HepG2 (cell line): ENCODE measurements at regions not wholly inside any gene's neighbourhood (a gene's known extent, or its start where the extent isn't known, plus 50 kb on each side); places are given as distances from the start of the nearest gene placed in this dataset.

ENCODE experiments used
- ATAC-seq: fragments of 200-7000 bp; cut with Tn5 transposase; 3 replicates; pipeline ENCODE4 v1.9.1; 2020; ENCODE audit warnings: mild to moderate bottlenecking, moderate library complexity
- BruUV-seq: library from RNA; stranded (reverse); fragments of 400-500 nt; replicated peaks from 2 replicates; lab custom pipeline; 2021; lab: Mats Ljungman, UMichigan
- CTCF ChIA-PET: fragments of 300-600 bp; formaldehyde crosslinking; extraction: SDS; loops from one replicate; lab custom pipeline; 2021; ENCODE audit warnings: low total read pairs, inconsistent platforms, low intra/inter-chr PET ratio; lab: Yijun Ruan, JAX
- POLR2A ChIA-PET: fragments of 350-600 bp; sonication (Branson Sonifier 250); formaldehyde crosslinking; loops from one replicate; lab custom pipeline; 2020; ENCODE audit warnings: antibody characterized with exemption, inconsistent platforms; lab: Yijun Ruan, JAX
- DNase-seq: peaks from one replicate; pipeline ENCODE4 v3.0.0-alpha.2; 2015; ENCODE audit warnings: low spot score
- FAIRE-seq: peaks from 3 replicates; lab custom pipeline; 2011; peaks lifted over from hg19 to GRCh38; lab: Jason Lieb, UNC
- H2AFZ ChIP-seq: one replicate; pipeline ENCODE4 v1.6.1; 2011; ENCODE audit warnings: low read length, inconsistent platforms
- H3K27ac ChIP-seq: fragments of 300-600 bp; 3 replicates; pipeline ENCODE4 v1.8.0; 2011; ENCODE audit warnings: mixed run types, mild to moderate bottlenecking, mixed read lengths, low read length, inconsistent platforms; ENCODE audit not compliant: insufficient read depth; ENCODE audit errors: extremely low read length
- H3K27me3 ChIP-seq, 2 experiments: fragments of 200-600 bp in 1 of 2; 2 replicates in 1 of 2; 3 replicates in 1 of 2; pipeline versions ENCODE4 v1.6.0 to v1.8.0; 2011; ENCODE audit warnings: low read length in 2 of 2, mild to moderate bottlenecking in 2 of 2, moderate library complexity in 2 of 2, inconsistent platforms in 1 of 2; ENCODE audit not compliant: insufficient read depth in 2 of 2, control insufficient read depth in 1 of 2
- H3K36me3 ChIP-seq, 2 experiments: fragments of 200-600 bp in 1 of 2; replicated peaks in 1 of 2; 2 replicates in 1 of 2; 3 replicates in 1 of 2; pipeline versions ENCODE4 v1.5.1 to v1.8.0; 2011; ENCODE audit warnings: low read length in 2 of 2, inconsistent platforms in 1 of 2; ENCODE audit not compliant: insufficient read depth in 2 of 2, control insufficient read depth in 1 of 2
- H3K4me1 ChIP-seq: 2 replicates; pipeline ENCODE4 v1.5.1; 2012; ENCODE audit warnings: low read length, inconsistent platforms; ENCODE audit not compliant: insufficient read depth
- H3K4me2 ChIP-seq: 2 replicates; pipeline ENCODE4 v1.6.0; 2011; ENCODE audit warnings: low read depth, low read length, inconsistent platforms
- H3K4me3 ChIP-seq, 3 experiments: fragments of 200-600 bp in 1 of 3; sonication (generic), shearing (Covaris generic) in 1 of 3; replicated peaks in 1 of 3; 2 replicates each; pipeline ENCODE4 v1.5.1; 2011 to 2016; ENCODE audit warnings: low read length in 3 of 3, inconsistent platforms in 2 of 3, low read depth in 2 of 3, mild to moderate bottlenecking in 2 of 3, control low read depth in 1 of 3, mixed read lengths in 1 of 3; ENCODE audit not compliant: insufficient read depth in 1 of 3
- H3K79me2 ChIP-seq: one replicate; pipeline ENCODE4 v1.6.1; 2011; ENCODE audit warnings: low read length, inconsistent platforms; ENCODE audit not compliant: insufficient read depth
- H3K9ac ChIP-seq: 2 replicates; pipeline ENCODE4 v1.6.0; 2011; ENCODE audit warnings: mild to moderate bottlenecking, low read depth, low read length, inconsistent platforms; ENCODE audit not compliant: insufficient read depth
- H3K9me3 ChIP-seq: 2 replicates; pipeline ENCODE4 v1.5.1; 2012; ENCODE audit warnings: mild to moderate bottlenecking, low read length
- H4K20me1 ChIP-seq: 2 replicates; pipeline ENCODE4 v1.6.0; 2011; ENCODE audit warnings: inconsistent platforms, mild to moderate bottlenecking, low read length, moderate library complexity; ENCODE audit not compliant: insufficient read depth
- CSRNP1 ChIP-seq: sonication (generic); formaldehyde crosslinking; IDR thresholded peaks from 2 replicates; pipeline ENCODE4 v1.8.1; 2023; ENCODE audit warnings: mild to moderate bottlenecking, missing genetic modification reagents
- DNMT3B ChIP-seq: conservative IDR thresholded peaks from 2 replicates; pipeline ENCODE4 v1.6.1; 2016; ENCODE audit warnings: missing biosample characterization, control low read depth
- FOSL2 ChIP-seq: sonication (generic); formaldehyde crosslinking; IDR thresholded peaks from 2 replicates; pipeline ENCODE4 v1.4.0; 2020; ENCODE audit warnings: missing genetic modification reagents
- GZF1 ChIP-seq: sonication (generic); formaldehyde crosslinking; IDR thresholded peaks from 2 replicates; pipeline ENCODE4 v1.5.1; 2020; ENCODE audit warnings: mild to moderate bottlenecking, missing genetic modification reagents
- HMG20A ChIP-seq: IDR thresholded peaks from 2 replicates; pipeline ENCODE4 v1.6.1; 2016; ENCODE audit warnings: borderline replicate concordance
- NCOR1 ChIP-seq: fragments of 200-600 bp; sonication (generic); IDR thresholded peaks from 2 replicates; pipeline ENCODE4 v1.7.0; 2017; ENCODE audit warnings: antibody characterized with exemption, low read length, borderline replicate concordance
- PCBP2 ChIP-seq: fragments of 200-400 bp; formaldehyde crosslinking; optimal IDR thresholded peaks from 2 replicates; pipeline ENCODE3; 2018; ENCODE audit warnings: low read length, low read depth; ENCODE audit not compliant: poor library complexity, severe bottlenecking
- POLR2A ChIP-seq, 2 experiments: IDR thresholded peaks; 2 replicates each; pipeline ENCODE4 v1.6.1; 2011; ENCODE audit warnings: low read depth in 2 of 2, low read length in 2 of 2, mild to moderate bottlenecking in 1 of 2, moderate library complexity in 1 of 2; ENCODE audit not compliant: insufficient read depth in 1 of 2
- SPEN ChIP-seq: sonication (generic); formaldehyde crosslinking; IDR thresholded peaks from 2 replicates; pipeline ENCODE4 v1.5.1; 2020; ENCODE audit warnings: low read depth, mild to moderate bottlenecking, missing genetic modification reagents
- ZBTB3 ChIP-seq: sonication (generic); formaldehyde crosslinking; IDR thresholded peaks from 2 replicates; pipeline ENCODE4 v1.4.0; 2020; ENCODE audit warnings: low read depth, mild to moderate bottlenecking, moderate library complexity, missing genetic modification reagents, borderline replicate concordance
- ZNF510 ChIP-seq: sonication (generic); formaldehyde crosslinking; IDR thresholded peaks from 2 replicates; pipeline ENCODE4 v1.4.0; 2020; ENCODE audit warnings: low read depth, mild to moderate bottlenecking, missing genetic modification reagents
- ZNF670 ChIP-seq: sonication (generic); formaldehyde crosslinking; IDR thresholded peaks from 2 replicates; pipeline ENCODE4 v1.8.0; 2022; ENCODE audit warnings: mild to moderate bottlenecking, missing genetic modification reagents, borderline replicate concordance
- ZNF672 ChIP-seq: sonication (generic); formaldehyde crosslinking; IDR thresholded peaks from 2 replicates; pipeline ENCODE4 v1.8.1; 2022; ENCODE audit warnings: missing genetic modification reagents
- WGBS: methylation state at CpG from one replicate; pipeline ENCODE4 v1.1.6; 2017; ENCODE audit warnings: low lambda C conversion rate; 5-methylcytosine and 5-hydroxymethylcytosine counted together
- in situ Hi-C: cut with HindIII; loops from 2 replicates; pipeline ENCODE4 v1.10.0; 2017; ENCODE audit warnings: low pct_unique_long_range_greater_than_20kb; ENCODE audit not compliant: extremely low pct_ligation_motif_present
- intact Hi-C: fragments of 100-400 bp; cut with micrococcal nuclease; formaldehyde crosslinking; loops from one replicate; pipeline ENCODE4 v1.10.0; 2022; ENCODE audit not compliant: unreplicated experiment
- TF ChIP-seq, protein P1 (sequence below): sonication (generic); formaldehyde crosslinking; IDR thresholded peaks from 2 replicates; pipeline ENCODE4 v1.8.0; 2022; ENCODE audit warnings: missing genetic modification reagents, mild to moderate bottlenecking, moderate library complexity, borderline replicate concordance

DNA sequence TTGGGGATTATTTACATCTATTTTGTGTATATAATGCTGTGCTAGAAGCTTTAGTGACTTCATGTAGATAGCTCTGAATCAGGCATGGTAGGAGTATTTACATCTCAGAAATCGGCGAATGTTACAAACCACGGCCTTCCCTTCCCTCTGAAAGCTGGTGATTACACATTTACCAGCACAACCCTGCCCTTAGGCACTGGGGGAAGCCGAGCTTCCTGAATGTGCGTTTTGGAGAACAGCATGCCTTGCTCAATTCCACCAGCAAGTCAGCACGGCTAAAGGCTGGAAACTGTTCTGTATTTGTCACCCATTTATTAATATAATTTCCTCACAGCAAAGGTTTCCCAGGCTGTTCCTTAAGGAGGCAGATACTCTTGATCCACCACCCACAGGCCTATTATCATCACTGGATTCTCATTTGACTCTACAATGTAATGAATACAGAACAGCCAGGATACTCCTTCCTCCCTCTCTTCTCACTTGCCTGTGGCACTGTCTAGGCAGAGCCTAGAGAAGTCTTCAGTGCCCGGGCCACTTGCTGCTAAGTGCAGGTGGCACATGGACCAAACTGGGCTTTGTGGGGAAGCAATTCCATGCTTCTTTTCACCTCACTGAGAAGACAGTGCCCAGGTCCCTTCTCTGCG is 55.2 kb upstream of the CACNA2D3 start:
- H3K79me2 ChIP-seq = no peaks in the 10 kb centered on the region
- no peak for TF ChIP-seq DNMT3B (CRISPR knock-in tag)
- no peak for TF ChIP-seq GZF1 (CRISPR knock-in tag)
- TF ChIP-seq CSRNP1 (CRISPR knock-in tag) = no peak
- TF ChIP-seq ZNF510 (CRISPR knock-in tag) = no peak
- no peak for TF ChIP-seq NCOR1
- TF ChIP-seq, all 625 proteins: peak for 0
- H3K4me2 ChIP-seq = no peak overlapping the region
- POLR2A ChIA-PET = no interaction called here
- FAIRE-seq (no peak), ATAC-seq (no peak), DNase-seq (no peak)
- H3K27ac ChIP-seq = no peak overlapping the region
- intact Hi-C loops (no loop called here), in situ Hi-C loops (no loop called here)
- peaks cover 0 to 15% of the 10 kb centered on the region in 2 experiments; a peak in 2 of 5 replicates for H3K27me3 ChIP-seq
- WGBS = 6% methylated on average over 7 of the region's 8 CpGs
- CTCF ChIA-PET = no interaction called here
- H4K20me1 ChIP-seq = no peaks in the 10 kb centered on the region
- no peak overlapping the region for H3K4me3 ChIP-seq
- no peaks in the 10 kb centered on the region for H3K36me3 ChIP-seq
- H3K4me1 ChIP-seq = no peaks in the 10 kb centered on the region
- no peak overlapping the region for H3K9ac ChIP-seq
- no peaks in the 10 kb centered on the region for H3K9me3 ChIP-seq
- H2AFZ ChIP-seq = no peak overlapping the region
- no TSS peak for BruUV-seq

GRCh38 chr3:54066253-54066652 is 56.1 kb upstream of the CACNA2D3 start:
- intact Hi-C loops = no loop called here
- no peaks in the 10 kb centered on the region for H3K36me3 ChIP-seq
- BruUV-seq = no TSS peak
- in situ Hi-C loops = no loop called here
- H3K79me2 ChIP-seq = no peaks in the 10 kb centered on the region
- ATAC-seq (no peak), FAIRE-seq (no peak), DNase-seq (no peak)
- no peak overlapping the region for H3K4me3 ChIP-seq
- H2AFZ ChIP-seq = no peak overlapping the region
- H3K27me3 ChIP-seq = peaks cover 0 to 15% of the 10 kb centered on the region in 2 experiments; a peak in 2 of 5 replicates
- H3K27ac ChIP-seq = no peak overlapping the region
- H3K9me3 ChIP-seq = no peaks in the 10 kb centered on the region
- CTCF ChIA-PET = no interaction called here
- H4K20me1 ChIP-seq = no peaks in the 10 kb centered on the region
- no peaks in the 10 kb centered on the region for H3K4me1 ChIP-seq
- no peak overlapping the region for H3K4me2 ChIP-seq
- 0% methylated on average over 1 of the region's 3 CpGs for WGBS
- POLR2A ChIA-PET = no interaction called here
- no peak overlapping the region for H3K9ac ChIP-seq
- TF ChIP-seq, protein P1, sequence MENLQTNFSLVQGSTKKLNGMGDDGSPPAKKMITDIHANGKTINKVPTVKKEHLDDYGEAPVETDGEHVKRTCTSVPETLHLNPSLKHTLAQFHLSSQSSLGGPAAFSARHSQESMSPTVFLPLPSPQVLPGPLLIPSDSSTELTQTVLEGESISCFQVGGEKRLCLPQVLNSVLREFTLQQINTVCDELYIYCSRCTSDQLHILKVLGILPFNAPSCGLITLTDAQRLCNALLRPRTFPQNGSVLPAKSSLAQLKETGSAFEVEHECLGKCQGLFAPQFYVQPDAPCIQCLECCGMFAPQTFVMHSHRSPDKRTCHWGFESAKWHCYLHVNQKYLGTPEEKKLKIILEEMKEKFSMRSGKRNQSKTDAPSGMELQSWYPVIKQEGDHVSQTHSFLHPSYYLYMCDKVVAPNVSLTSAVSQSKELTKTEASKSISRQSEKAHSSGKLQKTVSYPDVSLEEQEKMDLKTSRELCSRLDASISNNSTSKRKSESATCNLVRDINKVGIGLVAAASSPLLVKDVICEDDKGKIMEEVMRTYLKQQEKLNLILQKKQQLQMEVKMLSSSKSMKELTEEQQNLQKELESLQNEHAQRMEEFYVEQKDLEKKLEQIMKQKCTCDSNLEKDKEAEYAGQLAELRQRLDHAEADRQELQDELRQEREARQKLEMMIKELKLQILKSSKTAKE (CRISPR knock-in tag) = no peak
- TF ChIP-seq HMG20A (no peak), FOSL2 (CRISPR knock-in tag) (no peak), POLR2A (IDR thresholded peaks at IDR 0.05; ENCODE audit: insufficient read depth in 1 of 2, low read depth in 2 of 2, low read length in 2 of 2) (no peak), ZBTB3 (CRISPR knock-in tag) (no peak), ZNF670 (CRISPR knock-in tag) (no peak), SPEN (CRISPR knock-in tag) (no peak), ZNF672 (no peak), PCBP2 (no peak)
